Astrocyte of the cerebellum (primary cell): ENCODE measurements at regions not wholly inside any gene's neighbourhood (a gene's known extent, or its start where the extent isn't known, plus 50 kb on each side); places are given as distances from the start of the nearest gene placed in this dataset.

ENCODE experiments used
- DNase-seq: peaks from one replicate; pipeline ENCODE4 v3.0.0-alpha.2; 2011; ENCODE audit warnings: low read depth
- H3K4me3 ChIP-seq: 2 replicates; pipeline ENCODE4 v1.5.1; 2011; ENCODE audit warnings: mild to moderate bottlenecking, low read depth, low read length, moderate library complexity
- CTCF ChIP-seq: IDR thresholded peaks from 2 replicates; pipeline ENCODE4 v1.5.1; 2012; ENCODE audit warnings: low read length, low read depth, moderate library complexity, mild to moderate bottlenecking; ENCODE audit errors: missing control alignments
- in situ Hi-C: cut with HindIII; loops from 2 replicates; pipeline ENCODE4 v1.10.0; 2017; ENCODE audit warnings: low sequenced_read_pairs

DNA sequence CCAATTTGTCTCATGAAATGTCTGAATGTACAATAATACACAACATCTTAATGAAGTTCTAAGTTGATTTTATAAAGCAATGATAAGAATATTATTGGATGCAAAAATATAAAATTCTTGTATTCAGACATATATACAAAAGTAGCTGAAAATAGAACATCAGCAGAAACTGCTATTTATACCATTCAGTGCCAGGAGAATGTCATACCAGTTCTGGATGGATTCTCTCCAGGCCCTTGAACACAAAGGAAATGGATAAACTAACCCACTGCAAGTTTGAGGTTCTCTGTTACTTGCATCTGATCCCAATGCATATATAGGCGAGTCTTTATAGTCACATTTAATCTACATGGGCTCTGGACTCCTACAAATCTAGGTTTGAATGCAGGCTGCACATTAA is 126.3 kb upstream of the KLF3 start:
- in situ Hi-C loops, result no loop called here
- no peak for DNase-seq
- no peak overlapping the region for H3K4me3 ChIP-seq
- TF ChIP-seq CTCF, result no peak

DNA sequence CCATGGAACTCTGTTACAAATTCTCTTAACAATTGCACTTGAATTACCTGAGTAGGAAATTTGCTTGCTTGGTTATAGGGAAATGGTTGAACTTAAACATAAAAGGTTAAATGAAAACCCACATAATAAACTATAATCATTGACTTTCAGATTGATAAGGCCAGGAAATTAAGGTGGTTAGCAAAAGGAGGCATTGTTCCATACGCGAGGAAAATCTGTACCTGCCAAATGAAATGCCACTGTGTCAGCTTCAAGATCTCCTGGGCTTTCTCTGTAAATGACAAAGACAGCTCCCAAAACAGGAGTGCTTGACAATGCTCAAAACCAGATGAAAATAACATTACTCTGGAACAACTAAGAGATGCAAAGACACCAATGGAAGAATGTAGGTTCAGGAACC is 125.5 kb upstream of the KLF3 start:
- no peak for DNase-seq
- no peak for TF ChIP-seq CTCF
- no peak overlapping the region for H3K4me3 ChIP-seq
- in situ Hi-C loops, result no loop called here

DNA sequence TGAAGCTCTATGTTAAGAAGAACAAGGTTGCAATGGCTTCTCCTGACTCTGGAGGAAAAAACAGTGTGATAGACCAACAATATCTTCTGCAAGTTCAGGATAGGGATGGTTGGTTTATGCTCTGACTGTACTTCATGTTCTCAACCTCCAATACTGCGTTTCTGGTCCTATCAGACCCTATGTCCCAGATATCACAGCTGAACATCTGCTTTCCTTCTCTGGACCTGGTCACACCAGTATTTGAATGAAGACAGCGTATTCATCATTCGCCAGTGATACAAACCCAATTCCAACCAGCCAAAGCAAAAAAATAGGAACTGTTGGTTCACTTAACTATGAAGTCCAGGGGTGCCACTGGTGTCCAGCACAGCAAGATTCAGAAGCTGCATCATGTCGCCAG is 124.5 kb upstream of the KLF3 start:
- TF ChIP-seq CTCF, result no peak
- no peak for DNase-seq
- no peak overlapping the region for H3K4me3 ChIP-seq
- in situ Hi-C loops, result no loop called here

- DNase-seq, result no peak
- H3K4me3 ChIP-seq, result no peak overlapping the region
- TF ChIP-seq CTCF, result no peak
- in situ Hi-C loops, result no loop called here
These were observed 116.9 kb upstream of the KLF3 start for GRCh38 chr4:38547052-38547451.

GRCh38 chr4:38548256-38548655 is 115.7 kb upstream of the KLF3 start:
- no peak for TF ChIP-seq CTCF
- DNase-seq, result no peak
- no peak overlapping the region for H3K4me3 ChIP-seq
- in situ Hi-C loops, result no loop called here

GRCh38 chr4:38559374-38559773 is 104.6 kb upstream of the KLF3 start:
- in situ Hi-C loops, result no loop called here
- no peak for TF ChIP-seq CTCF
- no peak overlapping the region for H3K4me3 ChIP-seq
- DNase-seq, result no peak

- in situ Hi-C loops, result no loop called here
These were observed 103.7 kb upstream of the KLF3 start for GRCh38 chr4:38560340-38560739.

More at GRCh38 chr4:38560340-38560739, 103.7 kb upstream of the KLF3 start:
- no peak for TF ChIP-seq CTCF
- DNase-seq, result no peak
- H3K4me3 ChIP-seq, result no peak overlapping the region
